GM10266 (cell line): ENCODE measurements at regions not wholly inside any gene's neighbourhood (a gene's known extent, or its start where the extent isn't known, plus 50 kb on each side); places are given as distances from the start of the nearest gene placed in this dataset.

Experiments
- DNase-seq: peaks from one replicate; pipeline ENCODE4 v3.0.0; 2012; ENCODE audit errors: extremely low spot score
- TF ChIP-seq, protein P1 (sequence below): IDR thresholded peaks from 2 replicates; pipeline ENCODE4 v1.5.1; 2012; ENCODE audit warnings: mild to moderate bottlenecking, low read depth; ENCODE audit not compliant: control insufficient read depth, insufficient read depth; ENCODE audit errors: missing control alignments

DNA sequence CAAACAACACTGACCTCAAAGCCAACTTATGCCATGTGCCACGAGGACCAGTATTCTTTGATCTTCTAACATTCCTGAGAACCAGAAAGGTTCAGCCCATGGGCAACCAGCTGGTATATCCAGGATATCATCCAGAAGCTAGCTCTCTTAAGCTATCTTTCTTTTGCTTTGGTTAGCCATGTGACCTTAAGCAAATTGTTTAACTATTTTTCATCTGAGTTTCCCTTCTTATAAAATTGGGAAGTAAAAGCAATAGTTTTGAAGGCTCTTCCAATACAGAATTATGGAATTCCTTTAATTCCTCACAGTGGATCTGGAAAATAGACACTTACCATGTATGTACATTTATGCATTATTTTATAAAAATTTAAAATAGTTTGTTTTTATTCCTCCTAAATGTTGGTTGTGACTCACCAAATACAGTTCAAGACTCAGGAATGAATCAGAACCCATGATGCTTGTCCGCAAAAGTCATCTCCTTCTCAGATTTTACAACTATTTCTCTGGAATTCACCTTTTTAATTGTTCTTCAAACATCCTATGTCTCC lies 435.7 kb downstream of the ZEB2 start:
- TF ChIP-seq, protein P1, sequence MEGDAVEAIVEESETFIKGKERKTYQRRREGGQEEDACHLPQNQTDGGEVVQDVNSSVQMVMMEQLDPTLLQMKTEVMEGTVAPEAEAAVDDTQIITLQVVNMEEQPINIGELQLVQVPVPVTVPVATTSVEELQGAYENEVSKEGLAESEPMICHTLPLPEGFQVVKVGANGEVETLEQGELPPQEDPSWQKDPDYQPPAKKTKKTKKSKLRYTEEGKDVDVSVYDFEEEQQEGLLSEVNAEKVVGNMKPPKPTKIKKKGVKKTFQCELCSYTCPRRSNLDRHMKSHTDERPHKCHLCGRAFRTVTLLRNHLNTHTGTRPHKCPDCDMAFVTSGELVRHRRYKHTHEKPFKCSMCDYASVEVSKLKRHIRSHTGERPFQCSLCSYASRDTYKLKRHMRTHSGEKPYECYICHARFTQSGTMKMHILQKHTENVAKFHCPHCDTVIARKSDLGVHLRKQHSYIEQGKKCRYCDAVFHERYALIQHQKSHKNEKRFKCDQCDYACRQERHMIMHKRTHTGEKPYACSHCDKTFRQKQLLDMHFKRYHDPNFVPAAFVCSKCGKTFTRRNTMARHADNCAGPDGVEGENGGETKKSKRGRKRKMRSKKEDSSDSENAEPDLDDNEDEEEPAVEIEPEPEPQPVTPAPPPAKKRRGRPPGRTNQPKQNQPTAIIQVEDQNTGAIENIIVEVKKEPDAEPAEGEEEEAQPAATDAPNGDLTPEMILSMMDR, result no peak
- DNase-seq, result no peak

DNA sequence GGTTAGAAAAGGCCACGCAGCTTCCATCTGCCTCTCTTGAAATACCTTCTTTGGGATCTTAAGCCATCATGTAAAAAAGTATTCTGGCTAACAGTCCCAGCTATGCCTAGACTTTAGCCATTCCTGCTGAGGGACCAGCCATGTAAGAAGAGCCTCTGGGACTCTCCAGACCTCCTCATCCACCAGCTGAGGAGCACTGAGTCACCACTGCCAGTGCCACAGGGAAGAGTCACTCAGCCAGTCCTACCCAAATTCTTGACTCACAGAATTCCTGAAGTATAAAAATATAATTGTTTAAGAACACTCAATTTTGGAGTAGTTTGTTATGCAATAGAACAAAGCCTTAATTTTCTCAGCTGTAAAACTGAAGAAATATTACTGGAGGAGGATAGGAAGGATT lies 436.7 kb downstream of the ZEB2 start:
- DNase-seq, result no peak
- TF ChIP-seq, protein P1, result no peak

- TF ChIP-seq, protein P1, result no peak
- no peak for DNase-seq
These were observed 437.1 kb downstream of the ZEB2 start for GRCh38 chr2:144082777-144083176.

- TF ChIP-seq, protein P1, result no peak
- DNase-seq, result no peak
These were observed 437.6 kb downstream of the ZEB2 start for GRCh38 chr2:144082327-144082726.

DNA sequence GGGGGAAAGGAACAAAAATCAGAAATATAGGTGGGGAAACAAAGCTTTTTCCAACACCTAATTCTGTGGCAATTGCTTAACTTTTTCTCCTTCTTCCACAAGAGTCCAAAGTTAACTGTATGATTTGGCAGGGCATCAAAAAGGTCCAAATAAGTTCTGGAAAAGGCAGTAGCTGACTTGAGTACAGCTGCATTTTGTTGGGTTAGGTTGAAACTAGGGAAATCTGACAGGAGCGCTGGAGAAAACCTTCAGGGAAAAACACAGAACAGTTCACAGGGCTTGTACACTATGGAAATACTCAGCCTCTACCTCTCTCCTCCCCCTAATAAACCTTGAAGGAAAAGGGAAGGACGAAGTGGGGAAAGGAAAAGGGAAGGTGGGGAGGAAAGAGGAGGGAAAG lies 438.6 kb downstream of the ZEB2 start:
- no peak for DNase-seq
- TF ChIP-seq, protein P1, result no peak

DNA sequence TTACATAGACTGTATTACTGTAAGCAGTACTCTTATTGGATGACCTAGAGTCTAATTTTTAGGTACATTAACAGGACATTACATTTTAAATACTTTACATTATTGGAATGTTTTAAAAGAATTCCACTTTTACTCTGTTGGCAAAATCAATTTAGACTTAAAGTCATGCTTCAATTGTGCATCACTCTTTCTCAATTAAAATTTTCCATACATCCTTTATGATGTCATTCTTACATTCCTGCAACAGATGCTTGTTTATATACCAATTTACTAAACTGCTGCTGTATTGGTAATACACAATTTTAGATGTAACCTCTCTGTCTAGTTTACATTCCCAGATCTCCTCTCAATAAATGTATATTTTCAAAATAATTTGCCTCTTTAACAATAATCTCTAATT lies 440.1 kb downstream of the ZEB2 start:
- no peak for DNase-seq
- TF ChIP-seq, protein P1, result no peak

DNA sequence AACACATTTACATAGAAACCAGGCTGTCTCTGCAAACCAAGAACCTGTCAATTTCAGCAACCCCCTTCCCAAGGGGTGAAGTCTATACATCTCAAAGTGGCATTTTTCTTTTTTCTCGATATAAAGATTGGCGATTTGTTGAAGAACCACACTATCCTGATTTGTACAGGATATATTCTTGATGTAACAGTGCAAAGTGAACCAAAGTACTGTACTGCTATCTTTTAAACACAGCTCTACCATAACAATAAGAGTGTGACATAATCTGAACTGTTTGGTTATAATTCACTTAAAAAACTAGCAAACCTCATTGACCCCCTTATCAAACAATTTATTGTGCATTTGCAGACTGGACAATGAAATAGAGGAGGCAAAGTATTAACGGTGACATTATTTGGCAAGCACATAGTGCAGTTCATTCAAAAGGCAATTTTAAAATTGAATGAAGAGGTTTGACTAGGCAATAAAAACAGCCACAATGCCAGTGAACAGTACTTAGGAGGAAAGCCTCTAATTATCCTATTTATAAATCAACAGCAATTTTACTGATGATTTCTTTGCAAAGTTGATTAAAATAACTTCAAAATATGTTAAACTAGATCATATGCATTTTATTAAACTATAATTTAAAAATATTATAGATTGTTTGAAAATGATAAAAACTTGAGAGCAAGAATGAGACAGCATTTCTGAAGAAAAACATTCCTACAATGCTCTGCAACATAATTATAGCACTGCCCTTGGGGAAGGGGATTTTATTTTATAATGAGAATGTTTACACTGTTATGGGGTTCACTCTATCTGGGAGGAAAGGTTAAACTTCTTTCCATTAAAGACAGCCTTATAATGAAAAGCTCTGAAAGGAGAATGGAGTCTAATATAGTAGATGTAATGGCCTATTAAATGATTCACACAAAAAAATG lies 440.9 kb downstream of the ZEB2 start:
- TF ChIP-seq, protein P1, result no peak
- no peak for DNase-seq
